GM23338 (cell line): ENCODE measurements at regions not wholly inside any gene's neighbourhood (a gene's known extent, or its start where the extent isn't known, plus 50 kb on each side); places are given as distances from the start of the nearest gene placed in this dataset.

Experiments used
- CREB1 ChIP-seq: fragments of 250-450 bp; sonication (Bioruptor Pico); IDR thresholded peaks from 2 replicates; pipeline ENCODE4 v1.5.0; 2020; ENCODE audit warnings: low read depth, mild to moderate bottlenecking, moderate library complexity
- CTCF ChIP-seq, 2 experiments: fragments of 200-600 bp in 1 of 2; sonication (generic) in 1 of 2; conservative IDR thresholded peaks; 2 replicates each; pipeline versions ENCODE4 v1.5.1 to v1.6.1; 2016 to 2017; ENCODE audit warnings: antibody characterized with exemption in 2 of 2, low read depth in 2 of 2, mild to moderate bottlenecking in 2 of 2, moderate library complexity in 1 of 2
- EZH2 ChIP-seq: fragments of 200-600 bp; sonication (generic); IDR thresholded peaks from one replicate; pipeline ENCODE4 v1.8.0; 2017; ENCODE audit warnings: antibody characterized with exemption, mild to moderate bottlenecking, low read depth; ENCODE audit not compliant: unreplicated experiment
- EZH2phosphoT487 ChIP-seq: fragments of 200-600 bp; sonication (generic); IDR thresholded peaks from one replicate; pipeline ENCODE4 v1.8.1; 2018; ENCODE audit warnings: antibody characterized with exemption; ENCODE audit not compliant: unreplicated experiment
- POLR2AphosphoS5 ChIP-seq: IDR thresholded peaks from 2 replicates; pipeline ENCODE4 v1.6.1; 2016; ENCODE audit warnings: antibody characterized with exemption, low read depth
- STAT1 ChIP-seq: IDR thresholded peaks from one replicate; pipeline ENCODE4 v1.6.1; 2016; ENCODE audit warnings: antibody characterized with exemption; ENCODE audit not compliant: unreplicated experiment
- ZNF114 ChIP-seq: fragments of 250-450 bp; sonication (Bioruptor Pico); IDR thresholded peaks from 2 replicates; pipeline ENCODE4 v1.5.0; 2020; ENCODE audit warnings: mild to moderate bottlenecking, moderate library complexity
- ZNF331 ChIP-seq: fragments of 250-450 bp; sonication (Bioruptor Pico); IDR thresholded peaks from 2 replicates; pipeline ENCODE4 v1.5.0; 2020; ENCODE audit warnings: low read depth, mild to moderate bottlenecking, moderate library complexity
- TF ChIP-seq, protein P1 (sequence below): IDR thresholded peaks from one replicate; pipeline ENCODE4 v1.6.1; 2018; ENCODE audit warnings: antibody characterized with exemption; ENCODE audit not compliant: unreplicated experiment

GRCh38 chr9:104286187-104286586, 192.1 kb downstream of the SMC2 start:
- TF ChIP-seq CTCF (conservative IDR thresholded peaks at IDR 0.05; ENCODE audit: low read depth in 2 of 2) (no peak), POLR2AphosphoS5 (no peak), STAT1 (no peak), ZNF331 (CRISPR knock-in tag) (no peak), EZH2 (no peak), ZNF114 (no peak), CREB1 (CRISPR knock-in tag) (no peak), EZH2phosphoT487 (no peak)
- TF ChIP-seq, protein P1, sequence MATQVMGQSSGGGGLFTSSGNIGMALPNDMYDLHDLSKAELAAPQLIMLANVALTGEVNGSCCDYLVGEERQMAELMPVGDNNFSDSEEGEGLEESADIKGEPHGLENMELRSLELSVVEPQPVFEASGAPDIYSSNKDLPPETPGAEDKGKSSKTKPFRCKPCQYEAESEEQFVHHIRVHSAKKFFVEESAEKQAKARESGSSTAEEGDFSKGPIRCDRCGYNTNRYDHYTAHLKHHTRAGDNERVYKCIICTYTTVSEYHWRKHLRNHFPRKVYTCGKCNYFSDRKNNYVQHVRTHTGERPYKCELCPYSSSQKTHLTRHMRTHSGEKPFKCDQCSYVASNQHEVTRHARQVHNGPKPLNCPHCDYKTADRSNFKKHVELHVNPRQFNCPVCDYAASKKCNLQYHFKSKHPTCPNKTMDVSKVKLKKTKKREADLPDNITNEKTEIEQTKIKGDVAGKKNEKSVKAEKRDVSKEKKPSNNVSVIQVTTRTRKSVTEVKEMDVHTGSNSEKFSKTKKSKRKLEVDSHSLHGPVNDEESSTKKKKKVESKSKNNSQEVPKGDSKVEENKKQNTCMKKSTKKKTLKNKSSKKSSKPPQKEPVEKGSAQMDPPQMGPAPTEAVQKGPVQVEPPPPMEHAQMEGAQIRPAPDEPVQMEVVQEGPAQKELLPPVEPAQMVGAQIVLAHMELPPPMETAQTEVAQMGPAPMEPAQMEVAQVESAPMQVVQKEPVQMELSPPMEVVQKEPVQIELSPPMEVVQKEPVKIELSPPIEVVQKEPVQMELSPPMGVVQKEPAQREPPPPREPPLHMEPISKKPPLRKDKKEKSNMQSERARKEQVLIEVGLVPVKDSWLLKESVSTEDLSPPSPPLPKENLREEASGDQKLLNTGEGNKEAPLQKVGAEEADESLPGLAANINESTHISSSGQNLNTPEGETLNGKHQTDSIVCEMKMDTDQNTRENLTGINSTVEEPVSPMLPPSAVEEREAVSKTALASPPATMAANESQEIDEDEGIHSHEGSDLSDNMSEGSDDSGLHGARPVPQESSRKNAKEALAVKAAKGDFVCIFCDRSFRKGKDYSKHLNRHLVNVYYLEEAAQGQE, result no peak
